Keratinocyte (primary cell): ENCODE measurements at regions not wholly inside any gene's neighbourhood (a gene's known extent, or its start where the extent isn't known, plus 50 kb on each side); places are given as distances from the start of the nearest gene placed in this dataset.

ENCODE experiments used
- DNase-seq: peaks from one replicate; pipeline ENCODE4 v3.0.0-alpha.2; 2011; ENCODE audit warnings: low read depth, missing footprints, low spot score
- FAIRE-seq: peaks from 2 replicates; lab custom pipeline; 2011; peaks lifted over from hg19 to GRCh38; lab: Jason Lieb, UNC
- H2AFZ ChIP-seq: 2 replicates; pipeline ENCODE4 v1.6.0; 2012; ENCODE audit warnings: low read length, control low read depth, inconsistent platforms; ENCODE audit not compliant: control insufficient read depth
- H3K27ac ChIP-seq: 2 replicates; pipeline ENCODE4 v1.5.1; 2011; ENCODE audit warnings: low read length; ENCODE audit not compliant: control insufficient read depth, insufficient read depth
- H3K27me3 ChIP-seq: 3 replicates; pipeline ENCODE4 v1.6.0; 2011; ENCODE audit warnings: low read length; ENCODE audit not compliant: control insufficient read depth, insufficient read depth; ENCODE audit errors: extremely low read depth
- H3K36me3 ChIP-seq, 2 experiments: 2 replicates in 1 of 2; 3 replicates in 1 of 2; pipeline ENCODE4 v1.5.1; 2011; ENCODE audit warnings: low read length in 2 of 2, mild to moderate bottlenecking in 1 of 2; ENCODE audit not compliant: control insufficient read depth in 2 of 2, insufficient read depth in 2 of 2; ENCODE audit errors: extremely low read depth in 1 of 2
- H3K4me1 ChIP-seq: 3 replicates; pipeline ENCODE4 v1.5.1; 2011; ENCODE audit warnings: low read length; ENCODE audit not compliant: control insufficient read depth, insufficient read depth; ENCODE audit errors: extremely low read depth
- H3K4me2 ChIP-seq: 3 replicates; pipeline ENCODE4 v1.6.0; 2011; ENCODE audit warnings: low read depth, low read length; ENCODE audit not compliant: control insufficient read depth, insufficient read depth; ENCODE audit errors: extremely low read depth
- H3K4me3 ChIP-seq, 3 experiments: fragments of 200-600 bp in 1 of 3; sonication (generic) in 1 of 3; 2 replicates in 2 of 3; 3 replicates in 1 of 3; pipeline ENCODE4 v1.5.1; 2011 to 2016; ENCODE audit warnings: low read length in 3 of 3, mild to moderate bottlenecking in 3 of 3, control low read depth in 2 of 3, inconsistent platforms in 1 of 3, low read depth in 1 of 3, mixed read lengths in 1 of 3, mixed run types in 1 of 3, moderate library complexity in 1 of 3; ENCODE audit not compliant: control insufficient read depth in 2 of 3, insufficient read depth in 2 of 3; ENCODE audit errors: extremely low read depth in 1 of 3
- H3K79me2 ChIP-seq: 2 replicates; pipeline ENCODE4 v1.6.0; 2012; ENCODE audit warnings: low read length; ENCODE audit not compliant: control insufficient read depth, insufficient read depth
- H3K9ac ChIP-seq: 3 replicates; pipeline ENCODE4 v1.6.0; 2011; ENCODE audit warnings: low read length; ENCODE audit not compliant: control insufficient read depth, insufficient read depth; ENCODE audit errors: extremely low read depth
- H3K9me1 ChIP-seq: 3 replicates; pipeline ENCODE4 v1.6.0; 2011; ENCODE audit warnings: low read length; ENCODE audit not compliant: control insufficient read depth, insufficient read depth; ENCODE audit errors: extremely low read depth
- H3K9me3 ChIP-seq: 2 replicates; pipeline ENCODE4 v1.5.1; 2012; ENCODE audit warnings: low read depth, low read length; ENCODE audit not compliant: control insufficient read depth
- H4K20me1 ChIP-seq: 3 replicates; pipeline ENCODE4 v1.6.0; 2011; ENCODE audit warnings: low read length; ENCODE audit not compliant: control insufficient read depth, insufficient read depth; ENCODE audit errors: extremely low read depth
- CTCF ChIP-seq, 3 experiments: IDR thresholded peaks in 1 of 3; conservative IDR thresholded peaks in 1 of 3; optimal IDR thresholded peaks in 1 of 3; 2 replicates in 2 of 3; 3 replicates in 1 of 3; pipeline versions ENCODE3 to v1.5.1; 2011; ENCODE audit warnings: low read length in 3 of 3, mild to moderate bottlenecking in 3 of 3, moderate library complexity in 2 of 3, control low read depth in 1 of 3, inconsistent platforms in 1 of 3; ENCODE audit not compliant: insufficient read depth in 2 of 3; ENCODE audit errors: extremely low read depth in 1 of 3
- EZH2 ChIP-seq: IDR thresholded peaks from one replicate; pipeline ENCODE4 v1.6.1; 2012; ENCODE audit warnings: inconsistent platforms, mild to moderate bottlenecking, low read length, moderate library complexity
- dilution Hi-C: fragments of 300-500 bp; cut with MboI; formaldehyde crosslinking; loops from one replicate; pipeline ENCODE4 v1.7.0; 2020; ENCODE audit warnings: low sequenced_read_pairs; ENCODE audit not compliant: extremely low pct_ligation_motif_present

DNA sequence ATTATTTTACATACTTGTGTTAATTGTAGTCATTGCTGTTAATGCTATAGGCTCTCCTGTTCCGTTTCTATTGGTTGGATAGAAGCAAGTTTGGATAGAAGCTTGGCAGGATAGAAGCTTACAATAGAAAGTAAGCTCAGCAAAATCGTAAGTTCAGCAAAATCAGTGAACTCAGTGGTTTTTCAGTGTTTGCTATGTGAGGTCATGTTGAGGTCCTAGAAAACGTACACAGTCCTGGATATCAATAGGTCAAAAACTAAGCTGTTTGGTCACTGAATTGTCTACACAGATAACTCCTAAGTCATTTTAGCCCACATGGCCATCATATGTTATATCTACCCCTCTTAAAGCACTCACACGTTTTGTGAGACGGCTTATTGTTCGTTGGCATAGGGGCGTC is 299.4 kb downstream of the MAN2A1 start:
- Histone ChIP-seq H3K9me3 (no peaks in the 10 kb centered on the region), H3K27ac (no peak overlapping the region), H4K20me1 (no peaks in the 10 kb centered on the region), H3K79me2 (no peaks in the 10 kb centered on the region), H3K27me3 (no peaks in the 10 kb centered on the region), H3K36me3 (no peaks in the 10 kb centered on the region), H3K4me1 (no peaks in the 10 kb centered on the region), H3K4me3 (no peak overlapping the region), H3K4me2 (no peak overlapping the region), H3K9me1 (no peaks in the 10 kb centered on the region), H2AFZ (no peak overlapping the region), H3K9ac (no peak overlapping the region)
- DNase-seq (no peak), FAIRE-seq (no peak)
- no peak for TF ChIP-seq EZH2
- dilution Hi-C loops, result no loop called here

DNA sequence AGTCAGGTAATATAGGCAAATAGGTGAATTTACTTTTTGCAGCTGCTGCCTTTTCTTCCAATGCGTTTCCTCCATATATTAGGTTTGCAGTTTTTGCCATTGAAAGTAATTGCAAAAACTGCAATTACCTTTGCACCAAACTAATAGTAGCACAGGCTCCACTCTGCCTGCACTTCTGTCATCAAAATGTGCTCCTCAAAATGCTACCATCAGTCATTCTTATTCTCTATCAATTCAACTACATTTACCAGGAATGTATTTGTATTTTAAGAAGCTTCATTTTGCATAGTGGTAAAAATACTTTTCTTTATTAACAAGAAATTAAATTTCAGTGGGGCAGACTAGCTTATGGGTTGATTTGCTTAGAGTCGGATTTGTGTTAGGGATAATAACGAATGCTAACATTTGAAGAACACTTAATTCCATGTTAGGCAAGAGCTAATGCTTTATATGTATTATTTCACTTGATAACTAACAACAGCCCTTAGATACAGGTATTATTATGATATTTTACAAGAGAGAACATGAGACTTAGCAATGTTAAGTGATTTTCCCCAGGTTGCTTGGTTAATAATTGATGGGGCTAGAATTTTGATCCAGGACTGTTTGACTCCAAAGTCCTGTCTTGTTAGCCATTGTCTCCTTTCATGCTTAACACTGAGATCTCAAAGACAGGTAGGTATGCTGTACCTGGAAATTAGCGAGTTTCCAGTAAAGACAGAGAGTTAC is 300.4 kb downstream of the MAN2A1 start:
- Histone ChIP-seq H4K20me1 (no peaks in the 10 kb centered on the region), H3K9ac (no peak overlapping the region), H3K9me1 (no peaks in the 10 kb centered on the region), H3K4me2 (no peak overlapping the region), H3K79me2 (no peaks in the 10 kb centered on the region), H3K9me3 (no peaks in the 10 kb centered on the region), H2AFZ (no peak overlapping the region), H3K4me1 (no peaks in the 10 kb centered on the region), H3K4me3 (no peak overlapping the region), H3K27ac (no peak overlapping the region), H3K36me3 (no peaks in the 10 kb centered on the region), H3K27me3 (no peaks in the 10 kb centered on the region)
- dilution Hi-C loops, result no loop called here
- DNase-seq, result no peak
- no peak for TF ChIP-seq CTCF (optimal IDR thresholded peaks at IDR 0.05 in 1 of 3, IDR thresholded peaks at IDR 0.05 in 1 of 3, conservative IDR thresholded peaks at IDR 0.05 in 1 of 3; ENCODE audit: extremely low read depth in 1 of 3, insufficient read depth in 2 of 3, low read length in 3 of 3)
- TF ChIP-seq EZH2, result no peak
- no peak for FAIRE-seq
